ENCODE measurements at regions not wholly inside any gene's neighbourhood (a gene's known extent, or its start where the extent isn't known, plus 50 kb on each side); places are given as distances from the start of the nearest gene placed in this dataset.
A peak's percentile ranks its signal among the peaks of the same experiment; 100 is the strongest.
"Not testable (repeated sequence)": the region's sequence is repeated elsewhere in the genome, so short reads cannot be mapped to it uniquely, and the experiment has no call there.

DNA sequence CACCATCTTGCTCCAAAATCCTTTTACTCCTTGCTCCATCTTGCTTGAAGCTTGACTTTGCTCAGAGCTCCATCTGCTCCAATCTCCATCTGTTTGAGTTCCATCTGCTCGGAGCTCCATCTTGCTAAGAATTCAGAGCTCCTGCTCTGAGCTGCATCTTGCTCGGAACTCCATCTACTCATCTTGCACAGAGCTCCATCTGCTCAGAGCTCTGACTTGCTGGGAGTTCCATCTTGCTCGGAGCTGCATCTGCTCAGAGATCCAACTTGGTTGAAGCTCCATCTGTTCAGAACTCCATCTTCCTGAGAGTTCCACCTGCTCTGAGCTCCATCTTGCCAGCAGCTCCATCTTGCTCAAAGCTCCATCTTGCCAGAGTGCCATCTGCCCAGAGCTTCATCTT lies 80.6 kb upstream of the ZNF98 start:
- 71 to 81% (median 75%) methylated on average over 3 of the region's 3 CpGs for WGBS, 5 donors
- Histone ChIP-seq H3K27me3 (replicated peaks in 1 of 7) (no peaks in the 10 kb centered on the region), H3K4me3 (no peak overlapping the region), H3K36me3 (no peaks in the 10 kb centered on the region), H3K27ac (no peak overlapping the region), H3K9me3 (peaks cover 0 to 100% (median 97%) of the 10 kb centered on the region in 8 donors), H3K4me1 (no peaks in the 10 kb centered on the region)
- intact Hi-C loops (cut with DNase I; ENCODE audit: low total_unique reads) = no loop called here
- no peak for DNase-seq
- TF ChIP-seq CTCF (IDR thresholded peaks at IDR 0.05 in 8 of 11, conservative IDR thresholded peaks at IDR 0.05 in 3 of 11) (no peak), POLR2A (IDR thresholded peaks at IDR 0.05) (no peak), POLR2AphosphoS5 (IDR thresholded peaks at IDR 0.05) (no peak)

DNA sequence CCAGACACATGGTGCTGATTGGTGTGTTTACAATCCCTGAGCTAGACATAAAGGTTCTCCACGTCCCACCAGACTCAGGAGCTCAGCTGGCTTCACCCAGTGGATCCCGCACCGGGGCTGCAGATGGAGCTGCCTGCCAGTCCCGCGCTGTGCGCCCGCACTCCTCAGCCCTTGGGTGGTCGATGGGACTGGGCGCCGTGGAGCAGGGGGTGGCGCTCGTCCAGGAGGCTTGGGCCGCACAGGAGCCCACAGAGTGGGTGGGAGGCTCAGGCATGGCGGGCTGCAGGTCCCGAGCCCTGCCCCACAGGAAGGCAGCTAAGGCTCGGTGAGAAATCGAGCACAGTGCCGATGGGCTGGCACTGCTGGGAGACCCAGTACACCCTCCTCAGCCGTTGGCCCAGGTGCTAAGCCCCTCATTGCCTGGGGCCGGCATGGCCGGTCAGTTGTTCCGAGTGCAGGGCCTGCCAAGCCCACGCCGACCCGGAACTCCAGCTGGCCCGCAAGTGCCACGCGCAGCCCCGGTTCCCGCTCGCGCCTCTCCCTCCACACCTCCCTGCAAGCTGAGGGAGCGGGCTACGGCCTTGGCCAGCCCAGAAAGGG lies 76.8 kb upstream of the ZNF98 start:
- WGBS, 5 donors = 91 to 95% (median 94%) methylated on average over 22 to 34 of the region's 34 CpGs; no CpG with 5 or more reads in 1 of the 5 donors
- H3K36me3 ChIP-seq; H3K4me3 ChIP-seq; H3K27me3 ChIP-seq (replicated peaks in 1 of 7); H3K27ac ChIP-seq; H3K4me1 ChIP-seq; intact Hi-C loops (cut with DNase I; ENCODE audit: low total_unique reads): not testable (repeated sequence)
- peak; percentile 66 for DNase-seq
- peaks cover 0 to 99% (median 98%) of the 10 kb centered on the region in 8 donors for H3K9me3 ChIP-seq

GRCh38 chr19:22491746-22492145 lies 69.6 kb upstream of the ZNF98 start:
- no peaks in the 10 kb centered on the region for H3K27me3 ChIP-seq (replicated peaks in 1 of 7)
- no peak overlapping the region for H3K4me3 ChIP-seq
- H3K9me3 ChIP-seq = peaks cover 3 to 100% (median 98%) of the 10 kb centered on the region in 8 donors
- H3K27ac ChIP-seq = no peak overlapping the region
- no peak for DNase-seq
- 49 to 72% (median 62%) methylated on average over 2 of the region's 2 CpGs for WGBS, 5 donors
- TF ChIP-seq POLR2AphosphoS5 (IDR thresholded peaks at IDR 0.05) (no peak), POLR2A (IDR thresholded peaks at IDR 0.05) (no peak), CTCF (IDR thresholded peaks at IDR 0.05 in 8 of 11, conservative IDR thresholded peaks at IDR 0.05 in 3 of 11) (no peak)
- intact Hi-C loops (cut with DNase I; ENCODE audit: low total_unique reads) = no loop called here
- no peaks in the 10 kb centered on the region for H3K36me3 ChIP-seq
- no peaks in the 10 kb centered on the region for H3K4me1 ChIP-seq

DNA sequence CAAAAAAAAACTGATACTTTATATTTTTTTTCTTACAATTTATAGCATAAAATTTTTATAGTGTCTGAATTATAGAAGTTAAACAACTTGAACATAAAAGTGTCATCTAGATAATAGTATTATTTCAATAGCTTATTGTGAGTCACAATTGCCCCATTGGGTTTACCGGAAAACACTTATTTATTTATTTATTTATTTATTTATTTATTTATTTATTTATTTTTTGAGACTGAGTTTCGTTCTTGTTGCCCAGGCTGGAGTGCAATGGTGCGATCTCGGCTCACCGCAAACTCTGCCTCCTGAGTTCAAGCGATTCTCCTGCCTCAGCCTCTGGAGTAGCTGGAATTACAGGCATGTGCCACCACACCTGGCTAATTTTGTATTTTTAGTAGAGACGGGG lies 61.4 kb upstream of the ZNF98 start:
- WGBS, 5 donors = 79 to 86% (median 83%) methylated on average over 7 of the region's 7 CpGs
- H3K4me3 ChIP-seq; H3K4me1 ChIP-seq; H3K27me3 ChIP-seq (replicated peaks in 1 of 7); intact Hi-C loops (cut with DNase I; ENCODE audit: low total_unique reads); DNase-seq; H3K27ac ChIP-seq; H3K36me3 ChIP-seq: not testable (repeated sequence)
- peaks cover 3 to 100% (median 100%) of the 10 kb centered on the region in 8 donors for H3K9me3 ChIP-seq

- no peak for DNase-seq
These were observed 50.1 kb upstream of the ZNF98 start for GRCh38 chr19:22472180-22472637.

More at GRCh38 chr19:22472180-22472637, 50.1 kb upstream of the ZNF98 start:
- H3K9me3 ChIP-seq = peaks cover 49 to 100% (median 100%) of the 10 kb centered on the region in 8 donors
- no peak overlapping the region for H3K4me3 ChIP-seq
- no peak overlapping the region for H3K27ac ChIP-seq
- H3K4me1 ChIP-seq = no peaks in the 10 kb centered on the region
- intact Hi-C loops (cut with DNase I; ENCODE audit: low total_unique reads) = no loop called here
- no peaks in the 10 kb centered on the region for H3K36me3 ChIP-seq
- no peaks in the 10 kb centered on the region for H3K27me3 ChIP-seq (replicated peaks in 1 of 7)
- 78 to 95% (median 84%) methylated on average over 2 of the region's 2 CpGs for WGBS, 5 donors
- TF ChIP-seq CTCF (IDR thresholded peaks at IDR 0.05 in 8 of 11, conservative IDR thresholded peaks at IDR 0.05 in 3 of 11) (no peak), POLR2A (IDR thresholded peaks at IDR 0.05) (no peak), POLR2AphosphoS5 (IDR thresholded peaks at IDR 0.05) (no peak)

Small RNAs in the stretch of these regions (small RNA-seq; reads per million reads assigned to genes)
- gene AC004004.1 = 0 to 0.08 (median 0) reads per million in 4 donors

Data from spleen (tissue), 11 donors.